ENCODE measurements at regions not wholly inside any gene's neighbourhood (a gene's known extent, or its start where the extent isn't known, plus 50 kb on each side); places are given as distances from the start of the nearest gene placed in this dataset.

- Histone ChIP-seq H3K4me2 (no peak overlapping the region), H3K36me3 (no peaks in the 10 kb centered on the region), H3K4me1 (no peaks in the 10 kb centered on the region), H3K27me3 (no peaks in the 10 kb centered on the region), H3K4me3 (no peak overlapping the region), H4K20me1 (no peaks in the 10 kb centered on the region), H3K27ac (no peak overlapping the region), H3K9ac (no peak overlapping the region), H3K9me3 (no peaks in the 10 kb centered on the region)
- TF ChIP-seq Cebpa-rat (IDR thresholded peaks at IDR 0.05) = no peak
Measured at GRCh38 chr10:105803206-105803605, 1162.1 kb downstream of the SORCS3 start.

GRCh38 chr10:105800641-105801040, 1159.6 kb downstream of the SORCS3 start:
- no peak overlapping the region for H3K4me3 ChIP-seq
- H3K4me1 ChIP-seq = no peaks in the 10 kb centered on the region
- H3K27ac ChIP-seq = no peak overlapping the region
- no peak overlapping the region for H3K9ac ChIP-seq
- H3K36me3 ChIP-seq = no peaks in the 10 kb centered on the region
- H4K20me1 ChIP-seq = no peaks in the 10 kb centered on the region
- H3K9me3 ChIP-seq = no peaks in the 10 kb centered on the region
- TF ChIP-seq Cebpa-rat (IDR thresholded peaks at IDR 0.05) = no peak
- no peaks in the 10 kb centered on the region for H3K27me3 ChIP-seq
- no peak overlapping the region for H3K4me2 ChIP-seq

- H3K4me1 ChIP-seq = no peaks in the 10 kb centered on the region
- H3K27ac ChIP-seq = no peak overlapping the region
- no peaks in the 10 kb centered on the region for H3K9me3 ChIP-seq
- no peaks in the 10 kb centered on the region for H3K36me3 ChIP-seq
- H3K9ac ChIP-seq = no peak overlapping the region
- no peak overlapping the region for H3K4me2 ChIP-seq
- TF ChIP-seq Cebpa-rat (IDR thresholded peaks at IDR 0.05) = no peak
- no peaks in the 10 kb centered on the region for H4K20me1 ChIP-seq
- H3K27me3 ChIP-seq = no peaks in the 10 kb centered on the region
- H3K4me3 ChIP-seq = no peak overlapping the region
Measured at GRCh38 chr10:105798328-105798889, 1157.3 kb downstream of the SORCS3 start.

- Histone ChIP-seq H3K27ac (no peak overlapping the region), H3K9me3 (no peaks in the 10 kb centered on the region), H3K9ac (no peak overlapping the region), H3K36me3 (no peaks in the 10 kb centered on the region), H3K27me3 (no peaks in the 10 kb centered on the region), H4K20me1 (no peaks in the 10 kb centered on the region), H3K4me1 (no peaks in the 10 kb centered on the region), H3K4me3 (no peak overlapping the region), H3K4me2 (no peak overlapping the region)
- no peak for TF ChIP-seq Cebpa-rat (IDR thresholded peaks at IDR 0.05)
Measured at GRCh38 chr10:105797234-105797890, 1156.3 kb downstream of the SORCS3 start.

- H3K9me3 ChIP-seq = no peaks in the 10 kb centered on the region; the same call in 1 of the 2 replicates
- H3K9ac ChIP-seq = no peak overlapping the region
- H3K36me3 ChIP-seq = no peaks in the 10 kb centered on the region
- H3K27me3 ChIP-seq = no peaks in the 10 kb centered on the region
- no peaks in the 10 kb centered on the region for H4K20me1 ChIP-seq
- H3K4me1 ChIP-seq = no peaks in the 10 kb centered on the region
- no peak overlapping the region for H3K4me2 ChIP-seq
- no peak overlapping the region for H3K4me3 ChIP-seq
- TF ChIP-seq Cebpa-rat (IDR thresholded peaks at IDR 0.05) = no peak
- H3K27ac ChIP-seq = no peak overlapping the region
Measured at GRCh38 chr10:105793071-105793470, 1152.0 kb downstream of the SORCS3 start.

- no peak overlapping the region for H3K9ac ChIP-seq
- H4K20me1 ChIP-seq = no peaks in the 10 kb centered on the region
- peaks cover 11% of the 10 kb centered on the region; the same call in 1 of the 2 replicates for H3K9me3 ChIP-seq
- no peak overlapping the region for H3K27ac ChIP-seq
- no peak for TF ChIP-seq Cebpa-rat (IDR thresholded peaks at IDR 0.05)
- H3K36me3 ChIP-seq = no peaks in the 10 kb centered on the region
- H3K4me2 ChIP-seq = no peak overlapping the region
- H3K4me3 ChIP-seq = no peak overlapping the region
- H3K4me1 ChIP-seq = no peaks in the 10 kb centered on the region
- H3K27me3 ChIP-seq = no peaks in the 10 kb centered on the region
Measured at GRCh38 chr10:105785721-105786120, 1144.6 kb downstream of the SORCS3 start.

GRCh38 chr10:105783936-105784483, 1142.9 kb downstream of the SORCS3 start:
- TF ChIP-seq Cebpa-rat (IDR thresholded peaks at IDR 0.05) = no peak
- no peaks in the 10 kb centered on the region for H3K36me3 ChIP-seq
- peaks cover 11% of the 10 kb centered on the region; the same call in 1 of the 2 replicates for H3K9me3 ChIP-seq
- no peak overlapping the region for H3K4me3 ChIP-seq
- no peaks in the 10 kb centered on the region for H3K27me3 ChIP-seq
- no peaks in the 10 kb centered on the region for H3K4me1 ChIP-seq
- no peaks in the 10 kb centered on the region for H4K20me1 ChIP-seq
- H3K27ac ChIP-seq = no peak overlapping the region
- no peak overlapping the region for H3K4me2 ChIP-seq
- no peak overlapping the region for H3K9ac ChIP-seq

GRCh38 chr10:105774881-105775280, 1133.8 kb downstream of the SORCS3 start:
- Histone ChIP-seq H3K36me3 (no peaks in the 10 kb centered on the region), H4K20me1 (no peaks in the 10 kb centered on the region), H3K9ac (no peak overlapping the region), H3K4me3 (no peak overlapping the region), H3K4me1 (no peaks in the 10 kb centered on the region), H3K9me3 (no peaks in the 10 kb centered on the region), H3K4me2 (no peak overlapping the region), H3K27me3 (no peaks in the 10 kb centered on the region), H3K27ac (no peak overlapping the region)
- no peak for TF ChIP-seq Cebpa-rat (IDR thresholded peaks at IDR 0.05)

GRCh38 chr10:105774351-105774750, 1133.3 kb downstream of the SORCS3 start:
- Histone ChIP-seq H4K20me1 (no peaks in the 10 kb centered on the region), H3K9me3 (no peaks in the 10 kb centered on the region), H3K27me3 (no peaks in the 10 kb centered on the region), H3K27ac (no peak overlapping the region), H3K4me1 (no peaks in the 10 kb centered on the region), H3K36me3 (no peaks in the 10 kb centered on the region), H3K9ac (no peak overlapping the region), H3K4me2 (no peak overlapping the region), H3K4me3 (no peak overlapping the region)
- TF ChIP-seq Cebpa-rat (IDR thresholded peaks at IDR 0.05) = no peak

- no peak overlapping the region for H3K27ac ChIP-seq
- H3K9ac ChIP-seq = no peak overlapping the region
- no peaks in the 10 kb centered on the region for H3K27me3 ChIP-seq
- H4K20me1 ChIP-seq = no peaks in the 10 kb centered on the region
- no peak overlapping the region for H3K4me3 ChIP-seq
- TF ChIP-seq Cebpa-rat (IDR thresholded peaks at IDR 0.05) = no peak
- no peaks in the 10 kb centered on the region for H3K4me1 ChIP-seq
- no peaks in the 10 kb centered on the region for H3K9me3 ChIP-seq
- H3K4me2 ChIP-seq = no peak overlapping the region
- H3K36me3 ChIP-seq = no peaks in the 10 kb centered on the region
Measured at GRCh38 chr10:105770524-105771212, 1129.6 kb downstream of the SORCS3 start.

Data from BLaER1 (cell line).